ENCODE measurements at regions not wholly inside any gene's neighbourhood (a gene's known extent, or its start where the extent isn't known, plus 50 kb on each side); places are given as distances from the start of the nearest gene placed in this dataset.

GRCh38 chr10:58981846-58982245 is 194.6 kb upstream of the PHYHIPL start:
- no peak for ATAC-seq
- intact Hi-C loops (cut with DNase I), result no loop called here

DNA sequence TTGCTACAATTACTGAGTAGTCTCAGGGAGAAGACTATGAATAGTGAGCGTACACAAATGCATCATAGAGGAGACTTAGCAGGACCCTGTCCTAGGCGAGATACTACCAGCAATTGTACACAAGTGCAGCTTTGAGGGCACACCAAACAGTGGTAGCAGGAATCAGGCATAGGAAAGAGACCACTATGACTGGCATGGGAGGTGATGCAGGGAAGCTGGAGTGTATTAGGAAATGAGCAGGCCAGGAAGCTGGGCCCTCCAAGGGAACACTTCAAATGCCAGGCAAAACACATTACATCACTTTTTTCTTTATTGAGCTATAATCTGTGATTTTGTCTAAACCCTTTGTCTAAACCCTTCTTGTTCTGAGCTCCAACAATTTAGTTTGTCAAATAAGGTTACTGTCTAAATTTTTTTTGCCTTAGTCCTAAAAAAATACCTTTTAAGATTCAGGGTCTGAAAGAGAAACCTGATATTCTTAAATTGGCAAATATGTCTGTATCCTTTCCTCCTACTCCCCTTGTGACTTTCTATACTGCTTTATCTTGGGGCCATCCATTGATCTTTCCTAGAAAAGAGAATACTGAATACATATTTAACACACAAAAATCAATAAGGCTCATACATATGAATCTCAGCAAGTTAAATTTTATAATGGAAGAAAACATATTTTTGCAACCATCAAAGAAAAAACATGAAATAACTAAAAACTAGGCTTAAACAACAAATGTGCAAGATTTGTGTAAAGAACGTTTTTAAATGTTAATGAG is 193.8 kb upstream of the PHYHIPL start:
- no peak overlapping the region for H3K4me3 ChIP-seq
- no peaks in the 10 kb centered on the region for H3K36me3 ChIP-seq
- no peak for ATAC-seq
- DNase-seq, result no peak
- intact Hi-C loops (cut with DNase I), result no loop called here
- no peaks in the 10 kb centered on the region for H3K9me3 ChIP-seq
- H3K27me3 ChIP-seq, result no peaks in the 10 kb centered on the region
- H3K27ac ChIP-seq, result no peak overlapping the region
- no peaks in the 10 kb centered on the region for H3K4me1 ChIP-seq
- TF ChIP-seq, protein P1, sequence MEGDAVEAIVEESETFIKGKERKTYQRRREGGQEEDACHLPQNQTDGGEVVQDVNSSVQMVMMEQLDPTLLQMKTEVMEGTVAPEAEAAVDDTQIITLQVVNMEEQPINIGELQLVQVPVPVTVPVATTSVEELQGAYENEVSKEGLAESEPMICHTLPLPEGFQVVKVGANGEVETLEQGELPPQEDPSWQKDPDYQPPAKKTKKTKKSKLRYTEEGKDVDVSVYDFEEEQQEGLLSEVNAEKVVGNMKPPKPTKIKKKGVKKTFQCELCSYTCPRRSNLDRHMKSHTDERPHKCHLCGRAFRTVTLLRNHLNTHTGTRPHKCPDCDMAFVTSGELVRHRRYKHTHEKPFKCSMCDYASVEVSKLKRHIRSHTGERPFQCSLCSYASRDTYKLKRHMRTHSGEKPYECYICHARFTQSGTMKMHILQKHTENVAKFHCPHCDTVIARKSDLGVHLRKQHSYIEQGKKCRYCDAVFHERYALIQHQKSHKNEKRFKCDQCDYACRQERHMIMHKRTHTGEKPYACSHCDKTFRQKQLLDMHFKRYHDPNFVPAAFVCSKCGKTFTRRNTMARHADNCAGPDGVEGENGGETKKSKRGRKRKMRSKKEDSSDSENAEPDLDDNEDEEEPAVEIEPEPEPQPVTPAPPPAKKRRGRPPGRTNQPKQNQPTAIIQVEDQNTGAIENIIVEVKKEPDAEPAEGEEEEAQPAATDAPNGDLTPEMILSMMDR (IDR thresholded peaks at IDR 0.05), result no peak

More at GRCh38 chr10:58981846-58982245, 194.6 kb upstream of the PHYHIPL start:
- Histone ChIP-seq H3K27me3 (no peaks in the 10 kb centered on the region), H3K4me3 (no peak overlapping the region), H3K27ac (no peak overlapping the region), H3K9me3 (no peaks in the 10 kb centered on the region), H3K4me1 (no peaks in the 10 kb centered on the region), H3K36me3 (no peaks in the 10 kb centered on the region)
- no peak for DNase-seq
- TF ChIP-seq, protein P1 (IDR thresholded peaks at IDR 0.05), result no peak

DNA sequence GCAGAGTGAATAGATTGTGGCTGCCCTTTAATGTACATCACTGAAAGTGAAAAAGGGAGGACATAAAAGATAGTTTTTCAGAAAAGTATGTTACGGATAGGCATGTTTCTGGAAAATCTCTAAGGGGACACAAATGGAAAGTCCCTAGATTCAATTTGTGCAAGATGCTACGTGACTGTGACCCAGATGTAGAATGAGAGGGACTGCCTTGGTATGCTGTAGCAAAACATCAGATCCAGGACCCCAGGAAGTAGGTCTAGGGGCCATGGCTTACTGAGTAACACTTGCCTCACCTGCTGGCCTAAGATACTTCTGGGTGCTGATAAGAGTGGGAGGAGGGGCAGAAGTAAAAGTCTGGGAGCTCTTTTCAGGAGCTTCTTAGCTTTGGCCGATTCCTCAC is 191.2 kb upstream of the PHYHIPL start:
- Histone ChIP-seq H3K27me3 (no peaks in the 10 kb centered on the region), H3K4me3 (no peak overlapping the region), H3K36me3 (no peaks in the 10 kb centered on the region), H3K9me3 (no peaks in the 10 kb centered on the region), H3K4me1 (no peaks in the 10 kb centered on the region), H3K27ac (no peak overlapping the region)
- TF ChIP-seq, protein P1 (IDR thresholded peaks at IDR 0.05), result no peak
- intact Hi-C loops (cut with DNase I), result no loop called here
- DNase-seq, result no peak
- ATAC-seq, result no peak

DNA sequence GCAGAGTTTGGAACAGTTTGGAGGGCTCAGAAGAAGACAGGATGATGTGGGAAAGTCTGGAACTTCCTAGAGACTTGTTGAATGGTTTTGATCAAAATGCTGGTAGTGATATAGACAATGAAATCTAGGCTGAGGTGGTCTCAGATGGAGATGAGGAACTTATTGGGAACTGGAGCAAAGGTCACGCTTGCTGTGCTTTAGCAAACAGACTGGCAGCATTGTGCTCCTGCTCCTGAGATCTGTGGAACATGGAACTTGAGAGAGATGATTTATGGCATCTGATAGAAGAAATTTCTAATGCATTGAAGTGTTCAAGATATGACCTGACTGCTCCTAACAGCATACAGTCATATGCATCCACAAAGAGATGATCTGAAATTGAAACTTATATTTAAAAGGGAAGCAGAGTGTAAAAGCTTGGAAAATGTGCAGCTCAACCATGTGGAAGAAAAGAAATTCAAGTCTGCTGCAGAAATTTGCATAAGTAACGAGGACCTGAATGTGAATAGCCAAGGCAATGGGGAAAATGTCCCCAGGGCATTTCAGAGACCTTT is 186.9 kb upstream of the PHYHIPL start:
- Histone ChIP-seq H3K4me3 (no peak overlapping the region), H3K27me3 (no peaks in the 10 kb centered on the region), H3K36me3 (no peaks in the 10 kb centered on the region), H3K4me1 (no peaks in the 10 kb centered on the region), H3K9me3 (no peaks in the 10 kb centered on the region), H3K27ac (no peak overlapping the region)
- TF ChIP-seq, protein P1 (IDR thresholded peaks at IDR 0.05), result no peak
- DNase-seq, result no peak
- intact Hi-C loops (cut with DNase I), result no loop called here
- no peak for ATAC-seq

DNA sequence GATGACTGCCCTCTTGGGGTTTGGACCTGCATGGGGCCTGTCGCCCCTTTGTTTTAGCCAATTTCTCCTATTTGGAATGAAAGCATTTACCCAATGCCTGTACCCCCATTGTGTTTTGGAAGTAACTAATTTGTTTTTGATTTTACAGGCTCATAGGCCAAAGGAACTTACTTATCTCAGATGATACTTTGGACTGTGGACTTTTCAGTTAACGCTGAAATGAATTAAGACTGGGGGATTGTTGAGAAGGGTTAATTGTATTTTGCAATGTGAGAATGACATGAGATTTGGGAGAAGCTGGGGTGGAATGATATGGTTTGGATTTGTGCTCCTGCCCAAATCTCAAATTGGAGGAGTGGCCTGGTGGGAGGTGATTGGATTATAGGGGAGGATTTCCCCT is 185.8 kb upstream of the PHYHIPL start:
- Histone ChIP-seq H3K9me3 (no peaks in the 10 kb centered on the region), H3K27me3 (no peaks in the 10 kb centered on the region), H3K36me3 (no peaks in the 10 kb centered on the region), H3K4me1 (no peaks in the 10 kb centered on the region), H3K27ac (no peak overlapping the region), H3K4me3 (no peak overlapping the region)
- TF ChIP-seq, protein P1 (IDR thresholded peaks at IDR 0.05), result no peak
- no peak for DNase-seq
- intact Hi-C loops (cut with DNase I), result no loop called here
- ATAC-seq, result no peak
